GM12872 (cell line): ENCODE measurements at regions not wholly inside any gene's neighbourhood (a gene's known extent, or its start where the extent isn't known, plus 50 kb on each side); places are given as distances from the start of the nearest gene placed in this dataset.

Experiments
- CTCF ChIP-seq: IDR thresholded peaks from 3 replicates; pipeline ENCODE4 v1.5.1; 2011; ENCODE audit warnings: low read depth, mild to moderate bottlenecking, low read length, moderate library complexity; ENCODE audit not compliant: insufficient read depth

- TF ChIP-seq CTCF = no peak
Measured at GRCh38 chr17:77863814-77864161, 94.7 kb upstream of the TNRC6C start.

DNA sequence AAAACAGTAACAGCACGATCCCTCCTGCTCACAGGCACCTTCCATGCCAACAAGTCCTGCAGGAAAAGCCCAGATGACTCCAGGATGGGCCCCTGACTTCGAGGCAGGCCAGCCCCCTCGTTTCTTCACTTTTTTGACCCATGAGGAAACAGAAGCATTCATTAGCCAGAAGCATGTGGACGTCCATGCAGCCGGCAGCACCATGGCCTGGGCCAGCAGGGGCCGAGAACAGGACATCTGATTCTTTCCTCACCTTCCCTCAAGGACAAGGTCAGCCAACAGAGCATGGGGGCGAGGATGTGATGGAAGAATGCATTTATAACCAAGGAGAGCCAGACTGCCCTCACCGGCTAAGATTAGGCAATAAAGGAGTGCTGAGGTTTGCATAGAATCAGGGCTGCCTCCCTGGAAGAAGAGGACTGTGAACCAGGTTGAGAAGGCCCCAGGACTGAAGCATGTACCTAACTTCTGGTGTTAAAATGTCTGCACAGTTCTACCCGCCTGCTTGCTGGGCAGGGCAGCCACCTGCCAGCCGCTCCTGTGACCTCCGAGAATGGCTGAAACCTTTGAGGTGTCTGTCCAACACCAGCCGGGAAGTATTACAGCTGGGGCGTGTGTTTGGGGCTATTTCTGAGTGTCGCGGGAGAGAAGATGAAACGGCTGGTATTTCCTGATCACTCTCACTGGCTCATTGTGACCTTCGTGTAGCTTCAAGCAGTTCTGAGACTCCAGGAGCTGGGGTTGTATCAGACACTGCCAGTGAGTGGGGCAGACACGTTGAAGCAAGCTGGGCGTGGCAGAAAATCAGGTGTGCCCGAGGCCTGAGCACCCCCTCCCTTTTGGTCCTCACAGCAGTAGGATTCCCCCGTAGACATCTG is 94.0 kb upstream of the TNRC6C start:
- TF ChIP-seq CTCF = no peak

DNA sequence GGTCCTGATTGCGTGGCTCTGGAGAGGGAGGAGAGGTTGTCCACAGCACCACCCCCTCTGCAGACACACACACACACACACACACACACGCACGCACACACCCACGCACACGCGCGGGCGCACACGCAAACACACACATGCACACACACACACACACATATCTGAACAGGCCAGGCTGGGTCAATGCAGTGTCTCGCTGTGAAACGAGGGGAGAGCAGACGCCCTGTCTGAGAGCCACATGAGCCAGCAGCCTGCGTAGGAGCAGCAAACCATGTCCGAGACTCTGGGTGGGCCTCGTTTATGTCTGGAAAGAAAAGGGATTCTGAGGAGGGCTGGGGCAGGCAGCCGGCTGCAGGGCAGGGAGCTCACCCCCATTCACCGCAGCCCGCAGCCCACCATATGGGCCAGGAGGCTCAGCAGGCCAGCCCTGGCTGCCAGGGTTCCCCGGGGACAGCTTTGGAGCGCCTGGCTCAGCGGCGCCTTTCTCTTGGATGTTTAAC is 93.3 kb upstream of the TNRC6C start:
- TF ChIP-seq CTCF = no peak

DNA sequence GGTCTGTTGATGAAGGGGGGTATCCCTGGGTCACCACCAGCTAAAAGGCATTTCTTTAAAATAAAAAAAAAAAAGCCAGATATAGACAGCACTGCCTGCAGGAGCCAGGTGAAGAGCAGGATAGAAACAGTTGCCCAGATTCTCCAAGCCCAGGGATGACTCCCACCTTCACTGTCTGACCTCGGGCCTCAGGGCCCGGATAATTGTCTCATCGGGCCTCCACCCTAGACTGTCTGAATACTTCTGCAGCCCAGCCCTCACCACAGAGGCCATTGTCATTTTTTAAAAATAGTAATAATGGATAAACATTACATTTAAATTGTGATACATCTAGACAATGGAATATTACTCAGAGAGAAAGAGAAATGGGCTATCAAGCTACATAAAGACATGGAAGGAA is 92.8 kb upstream of the TNRC6C start:
- TF ChIP-seq CTCF = no peak

GRCh38 chr17:77867308-77867781 is 91.2 kb upstream of the TNRC6C start:
- no peak for TF ChIP-seq CTCF

GRCh38 chr17:77867976-77868713 is 90.4 kb upstream of the TNRC6C start:
- TF ChIP-seq CTCF = no peak

DNA sequence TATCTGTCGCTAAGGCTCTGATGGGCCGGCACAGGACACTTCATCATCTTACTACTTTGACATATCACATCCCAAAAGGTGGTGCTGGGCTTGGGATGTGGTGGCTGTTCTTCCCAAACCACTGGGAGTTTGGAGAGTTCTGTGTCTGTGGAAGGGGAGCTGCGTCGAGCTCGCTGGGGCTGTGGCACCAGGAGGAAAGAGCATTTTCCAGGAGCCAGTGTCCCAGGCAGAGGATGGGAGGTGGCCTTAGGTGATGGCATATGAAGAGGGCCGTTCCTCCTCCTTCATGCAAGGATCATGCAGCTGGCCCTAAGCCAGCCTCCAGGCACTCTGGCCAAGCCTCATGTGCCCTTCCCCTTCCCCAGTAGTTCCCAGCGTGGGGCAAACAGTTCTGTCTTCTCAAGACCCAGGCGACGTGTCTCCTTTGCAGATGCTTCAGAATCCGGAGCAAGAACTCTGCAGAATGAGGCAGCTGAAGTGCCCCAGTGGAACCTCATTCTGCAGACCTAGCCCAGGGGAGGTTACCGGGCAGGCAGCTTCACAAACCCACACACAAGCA is 89.4 kb upstream of the TNRC6C start:
- TF ChIP-seq CTCF = no peak
